IMR-90 (cell line): ENCODE measurements at regions not wholly inside any gene's neighbourhood (a gene's known extent, or its start where the extent isn't known, plus 50 kb on each side); places are given as distances from the start of the nearest gene placed in this dataset.

Source experiments
- ATAC-seq: fragments of 200-7000 bp; cut with Tn5 transposase; 2 replicates; pipeline ENCODE4 v1.9.1; 2020; ENCODE audit warnings: low read depth, mild to moderate bottlenecking, moderate library complexity
- BruUV-seq: library from RNA; stranded (reverse); fragments of 400-500 nt; replicated peaks from 2 replicates; lab custom pipeline; 2021; lab: Mats Ljungman, UMichigan
- CTCF ChIA-PET: fragments of 300-600 bp; formaldehyde crosslinking; extraction: SDS; loops from one replicate; lab custom pipeline; 2021; ENCODE audit warnings: antibody characterized with exemption; lab: Yijun Ruan, JAX
- POLR2A ChIA-PET: fragments of 300-600 bp; sonication (Branson Sonifier 250); formaldehyde crosslinking; loops from one replicate; lab custom pipeline; 2022; ENCODE audit warnings: antibody characterized with exemption; ENCODE audit not compliant: unreplicated experiment; lab: Charles Lee
- DNase-seq: peaks from one replicate; pipeline ENCODE4 v3.0.0; 2013
- H2AFZ ChIP-seq: replicated peaks from 2 replicates; pipeline ENCODE3; 2013; ENCODE audit warnings: low read length, mild to moderate bottlenecking; ENCODE audit not compliant: poor library complexity
- H2AK5ac ChIP-seq: 2 replicates; pipeline ENCODE4 v1.6.1; 2013; ENCODE audit warnings: low read depth, low read length, inconsistent platforms
- H2AK9ac ChIP-seq: replicated peaks from 2 replicates; pipeline ENCODE3; 2013; ENCODE audit warnings: mild to moderate bottlenecking, low read depth, low read length, moderate library complexity; ENCODE audit not compliant: poor library complexity
- H2BK120ac ChIP-seq: 2 replicates; pipeline ENCODE4 v1.6.1; 2013; ENCODE audit warnings: low read depth, low read length, inconsistent platforms
- H2BK15ac ChIP-seq: 3 replicates; pipeline ENCODE4 v1.6.1; 2013; ENCODE audit warnings: low read depth, low read length, inconsistent platforms
- H2BK20ac ChIP-seq: 2 replicates; pipeline ENCODE4 v1.6.1; 2013; ENCODE audit warnings: low read depth, mild to moderate bottlenecking, inconsistent platforms, low read length, moderate library complexity
- H2BK5ac ChIP-seq: 2 replicates; pipeline ENCODE4 v1.6.1; 2013; ENCODE audit warnings: mild to moderate bottlenecking, low read depth, low read length, inconsistent platforms; ENCODE audit not compliant: poor library complexity, severe bottlenecking
- H3K14ac ChIP-seq: replicated peaks from 2 replicates; pipeline ENCODE4 v1.6.1; 2013; ENCODE audit warnings: low read depth, low read length, inconsistent platforms
- H3K18ac ChIP-seq: 2 replicates; pipeline ENCODE4 v1.6.1; 2013; ENCODE audit warnings: low read depth, low read length, control low read depth
- H3K23ac ChIP-seq: 2 replicates; pipeline ENCODE4 v1.6.1; 2013; ENCODE audit warnings: low read depth, low read length, inconsistent platforms
- H3K27ac ChIP-seq: 2 replicates; pipeline ENCODE4 v1.5.1; 2013; ENCODE audit warnings: mild to moderate bottlenecking, control low read depth, low read length; ENCODE audit not compliant: insufficient read depth
- H3K27me3 ChIP-seq: 2 replicates; pipeline ENCODE4 v1.6.1; 2013; ENCODE audit warnings: low read length; ENCODE audit not compliant: control insufficient read depth, insufficient read depth
- H3K36me3 ChIP-seq: 2 replicates; pipeline ENCODE4 v1.6.1; 2013; ENCODE audit warnings: low read length, mixed read lengths; ENCODE audit not compliant: control insufficient read depth, insufficient read depth
- H3K4ac ChIP-seq: 2 replicates; pipeline ENCODE4 v1.6.1; 2013; ENCODE audit warnings: low read depth, low read length, inconsistent platforms
- H3K4me1 ChIP-seq: 2 replicates; pipeline ENCODE4 v1.6.1; 2013; ENCODE audit warnings: low read length, mixed read lengths; ENCODE audit not compliant: control insufficient read depth, insufficient read depth
- H3K4me2 ChIP-seq: 2 replicates; pipeline ENCODE4 v1.6.1; 2013; ENCODE audit warnings: low read depth, mild to moderate bottlenecking, control low read depth, low read length, moderate library complexity
- H3K4me3 ChIP-seq: 2 replicates; pipeline ENCODE4 v1.5.1; 2013; ENCODE audit warnings: low read depth, mild to moderate bottlenecking, control low read depth, low read length, moderate library complexity; ENCODE audit not compliant: insufficient read depth
- H3K56ac ChIP-seq: 2 replicates; pipeline ENCODE4 v1.6.1; 2013; ENCODE audit warnings: low read length, inconsistent platforms; ENCODE audit not compliant: insufficient read depth; ENCODE audit errors: extremely low read depth
- H3K79me1 ChIP-seq, 2 experiments: 2 replicates each; pipeline ENCODE4 v1.6.1; 2013; ENCODE audit warnings: low read length in 2 of 2, inconsistent platforms in 1 of 2, low read depth in 1 of 2
- H3K9ac ChIP-seq: 2 replicates; pipeline ENCODE4 v1.6.1; 2013; ENCODE audit warnings: low read depth, low read length, control low read depth
- H3K9me1 ChIP-seq: 2 replicates; pipeline ENCODE4 v1.6.1; 2013; ENCODE audit warnings: low read length, inconsistent platforms; ENCODE audit not compliant: insufficient read depth
- H3K9me3 ChIP-seq: 2 replicates; pipeline ENCODE4 v1.6.1; 2013; ENCODE audit warnings: low read length; ENCODE audit not compliant: control insufficient read depth, insufficient read depth
- H4K20me1 ChIP-seq: 2 replicates; pipeline ENCODE4 v1.6.1; 2013; ENCODE audit warnings: low read length, inconsistent platforms; ENCODE audit not compliant: insufficient read depth
- H4K5ac ChIP-seq: 2 replicates; pipeline ENCODE4 v1.6.1; 2013; ENCODE audit warnings: mild to moderate bottlenecking, low read depth, low read length, control low read depth
- H4K8ac ChIP-seq, 2 experiments: 2 replicates each; pipeline ENCODE4 v1.6.1; 2013; ENCODE audit warnings: low read depth in 2 of 2, low read length in 2 of 2, control low read depth in 1 of 2, inconsistent platforms in 1 of 2
- H4K91ac ChIP-seq: 2 replicates; pipeline ENCODE4 v1.6.1; 2013; ENCODE audit warnings: low read depth, low read length, inconsistent platforms; ENCODE audit not compliant: insufficient read depth
- BHLHE40 ChIP-seq: fragments of 150-350 bp; IDR thresholded peaks from 2 replicates; pipeline ENCODE4 v1.6.1; 2016; ENCODE audit warnings: mild to moderate bottlenecking, low read depth, low read length
- CHD1 ChIP-seq: IDR thresholded peaks from 2 replicates; pipeline ENCODE4 v1.6.1; 2012; ENCODE audit warnings: low read depth, low read length, improper control_type of control experiment
- FOS ChIP-seq: fragments of 150-350 bp; IDR thresholded peaks from 2 replicates; pipeline ENCODE4 v1.6.1; 2016; ENCODE audit warnings: low read depth, low read length
- MAZ ChIP-seq: IDR thresholded peaks from 2 replicates; pipeline ENCODE4 v1.6.1; 2012; ENCODE audit warnings: low read depth, mild to moderate bottlenecking, low read length, improper control_type of control experiment, moderate library complexity, borderline replicate concordance
- MXI1 ChIP-seq: IDR thresholded peaks from 2 replicates; pipeline ENCODE4 v1.6.1; 2012; ENCODE audit warnings: low read depth, mild to moderate bottlenecking, low read length, moderate library complexity, borderline replicate concordance
- WGBS, 2 experiments: methylation state at CpG; one replicate each; pipeline versions ENCODE4 v1.1.5 to v1.1.7; 2013; ENCODE audit warnings: missing lambda C conversion rate in 2 of 2; ENCODE audit not compliant: insufficient read length in 1 of 2; ENCODE audit errors: extremely low coverage in 2 of 2; 5-methylcytosine and 5-hydroxymethylcytosine counted together
- dilution Hi-C: fragments of 300-500 bp; cut with HindIII; formaldehyde crosslinking; loops from one replicate; pipeline ENCODE4 v1.14.3; 2018; ENCODE audit warnings: low sequenced_read_pairs; ENCODE audit not compliant: unreplicated experiment
- in situ Hi-C: fragments of 300-500 bp; cut with MboI; formaldehyde crosslinking; loops from 3 replicates; pipeline ENCODE4 v1.14.3; 2019; ENCODE audit warnings: low sequenced_read_pairs, inconsistent platforms, mixed read lengths
- intact Hi-C: fragments of 100-400 bp; cut with micrococcal nuclease; formaldehyde crosslinking; loops from 2 replicates; pipeline ENCODE4 v1.10.0; 2022
- TF ChIP-seq, protein P1 (sequence below): conservative IDR thresholded peaks from 2 replicates; pipeline ENCODE4 v1.5.1; 2012; ENCODE audit warnings: mild to moderate bottlenecking, low read depth, low read length, improper control_type of control experiment

- Histone ChIP-seq H3K4me2 (no peak overlapping the region), H3K79me1 (no peaks in the 10 kb centered on the region), H4K8ac (no peak overlapping the region), H2AFZ (no peak overlapping the region), H3K23ac (no peak overlapping the region), H3K9me3 (no peaks in the 10 kb centered on the region), H3K56ac (no peak overlapping the region), H2BK15ac (no peak overlapping the region), H2BK20ac (no peak overlapping the region), H4K91ac (no peak overlapping the region), H3K4me1 (no peaks in the 10 kb centered on the region), H2AK5ac (no peak overlapping the region), H4K20me1 (no peaks in the 10 kb centered on the region), H2AK9ac (no peak overlapping the region), H3K9me1 (no peaks in the 10 kb centered on the region), H4K5ac (no peak overlapping the region), H3K18ac (no peak overlapping the region), H3K9ac (no peak overlapping the region), H2BK5ac (no peak overlapping the region), H3K4me3 (no peak overlapping the region), H2BK120ac (no peak overlapping the region), H3K14ac (no peak overlapping the region), H3K27me3 (no peaks in the 10 kb centered on the region; the same call in none of the 2 replicates), H3K36me3 (no peaks in the 10 kb centered on the region), H3K4ac (no peak overlapping the region), H3K27ac (no peak overlapping the region)
- intact Hi-C loops (no loop called here), in situ Hi-C loops (no loop called here), dilution Hi-C loops (no loop called here)
- POLR2A ChIA-PET: no interaction called here
- CTCF ChIA-PET: no interaction called here
- BruUV-seq: no TSS peak
- ATAC-seq: no peak
- WGBS, 2 experiments: 60% methylated on average over 1 of the region's 3 CpGs; no CpG with 5 or more reads in 1 of the 2 experiments
- TF ChIP-seq BHLHE40 (no peak), MAZ (no peak), MXI1 (no peak), CHD1 (no peak), FOS (no peak)
- TF ChIP-seq, protein P1, sequence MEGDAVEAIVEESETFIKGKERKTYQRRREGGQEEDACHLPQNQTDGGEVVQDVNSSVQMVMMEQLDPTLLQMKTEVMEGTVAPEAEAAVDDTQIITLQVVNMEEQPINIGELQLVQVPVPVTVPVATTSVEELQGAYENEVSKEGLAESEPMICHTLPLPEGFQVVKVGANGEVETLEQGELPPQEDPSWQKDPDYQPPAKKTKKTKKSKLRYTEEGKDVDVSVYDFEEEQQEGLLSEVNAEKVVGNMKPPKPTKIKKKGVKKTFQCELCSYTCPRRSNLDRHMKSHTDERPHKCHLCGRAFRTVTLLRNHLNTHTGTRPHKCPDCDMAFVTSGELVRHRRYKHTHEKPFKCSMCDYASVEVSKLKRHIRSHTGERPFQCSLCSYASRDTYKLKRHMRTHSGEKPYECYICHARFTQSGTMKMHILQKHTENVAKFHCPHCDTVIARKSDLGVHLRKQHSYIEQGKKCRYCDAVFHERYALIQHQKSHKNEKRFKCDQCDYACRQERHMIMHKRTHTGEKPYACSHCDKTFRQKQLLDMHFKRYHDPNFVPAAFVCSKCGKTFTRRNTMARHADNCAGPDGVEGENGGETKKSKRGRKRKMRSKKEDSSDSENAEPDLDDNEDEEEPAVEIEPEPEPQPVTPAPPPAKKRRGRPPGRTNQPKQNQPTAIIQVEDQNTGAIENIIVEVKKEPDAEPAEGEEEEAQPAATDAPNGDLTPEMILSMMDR: no peak
- DNase-seq: no peak
These were observed 84.9 kb upstream of the SCAF8 start for GRCh38 chr6:154648188-154648887.
